CD8-positive, alpha-beta memory T cell (primary cell): ENCODE measurements at regions not wholly inside any gene's neighbourhood (a gene's known extent, or its start where the extent isn't known, plus 50 kb on each side); places are given as distances from the start of the nearest gene placed in this dataset.

Source experiments
- CTCF ChIA-PET: fragments of 350-600 bp; sonication (Branson Sonifier 250); formaldehyde crosslinking; loops from one replicate; lab custom pipeline; 2021; ENCODE audit warnings: antibody characterized with exemption; lab: Charles Lee
- POLR2A ChIA-PET: fragments of 350-600 bp; sonication (Branson Sonifier 250); formaldehyde crosslinking; loops from one replicate; lab custom pipeline; 2021; ENCODE audit warnings: antibody characterized with exemption; lab: Charles Lee
- DNase-seq, 5 donors: peaks; one replicate each; pipeline versions ENCODE4 v3.0.0 to v3.0.0-alpha.2; 2020 to 2022; ENCODE audit warnings: mixed read lengths in 1 of 5
- H3K27ac ChIP-seq: one replicate; pipeline ENCODE4 v1.7.0; 2013; ENCODE audit warnings: low read depth, mild to moderate bottlenecking, low read length, moderate library complexity
- H3K27me3 ChIP-seq: 2 replicates; pipeline ENCODE4 v1.7.0; 2013; ENCODE audit warnings: low read length, mild to moderate bottlenecking; ENCODE audit not compliant: insufficient read depth, poor library complexity, severe bottlenecking
- H3K36me3 ChIP-seq: 2 replicates; pipeline ENCODE4 v1.7.0; 2013; ENCODE audit warnings: mild to moderate bottlenecking, low read length, moderate library complexity; ENCODE audit not compliant: insufficient read depth
- H3K4me1 ChIP-seq: 2 replicates; pipeline ENCODE4 v1.7.0; 2013; ENCODE audit warnings: mild to moderate bottlenecking, low read length, moderate library complexity; ENCODE audit not compliant: insufficient read depth
- H3K4me3 ChIP-seq: 2 replicates; pipeline ENCODE4 v1.7.0; 2013; ENCODE audit warnings: mild to moderate bottlenecking, low read length
- H3K9me3 ChIP-seq: 2 replicates; pipeline ENCODE4 v1.7.0; 2013; ENCODE audit warnings: mild to moderate bottlenecking, low read length
- H3K27ac Mint-ChIP-seq, 8 donors: one replicate each; pipeline ENCODE4 v1.8.0; 2020 to 2021; ENCODE audit warnings: mixed read lengths in 8 of 8, mild to moderate bottlenecking in 6 of 8, inconsistent platforms in 3 of 8, moderate library complexity in 3 of 8
- H3K27me3 Mint-ChIP-seq, 2 donors: one replicate each; pipeline ENCODE4 v1.8.0; 2020 to 2021; ENCODE audit warnings: mixed read lengths in 2 of 2, mild to moderate bottlenecking in 1 of 2, moderate library complexity in 1 of 2
- H3K36me3 Mint-ChIP-seq, 3 donors: one replicate each; pipeline ENCODE4 v1.8.0; 2020 to 2021; ENCODE audit warnings: mixed read lengths in 3 of 3, inconsistent platforms in 1 of 3, mild to moderate bottlenecking in 1 of 3
- H3K4me1 Mint-ChIP-seq, 3 donors: one replicate each; pipeline ENCODE4 v1.8.0; 2020 to 2021; ENCODE audit warnings: mixed read lengths in 3 of 3, inconsistent platforms in 1 of 3, mild to moderate bottlenecking in 1 of 3
- H3K4me3 Mint-ChIP-seq, 7 donors: one replicate each; pipeline ENCODE4 v1.8.0; 2020 to 2021; ENCODE audit warnings: mixed read lengths in 7 of 7, mild to moderate bottlenecking in 6 of 7, moderate library complexity in 4 of 7, inconsistent platforms in 2 of 7
- H3K9me3 Mint-ChIP-seq, 5 donors: one replicate each; pipeline ENCODE4 v1.8.0; 2020 to 2022; ENCODE audit warnings: mixed read lengths in 5 of 5, mild to moderate bottlenecking in 3 of 5, moderate library complexity in 2 of 5, inconsistent platforms in 1 of 5

DNA sequence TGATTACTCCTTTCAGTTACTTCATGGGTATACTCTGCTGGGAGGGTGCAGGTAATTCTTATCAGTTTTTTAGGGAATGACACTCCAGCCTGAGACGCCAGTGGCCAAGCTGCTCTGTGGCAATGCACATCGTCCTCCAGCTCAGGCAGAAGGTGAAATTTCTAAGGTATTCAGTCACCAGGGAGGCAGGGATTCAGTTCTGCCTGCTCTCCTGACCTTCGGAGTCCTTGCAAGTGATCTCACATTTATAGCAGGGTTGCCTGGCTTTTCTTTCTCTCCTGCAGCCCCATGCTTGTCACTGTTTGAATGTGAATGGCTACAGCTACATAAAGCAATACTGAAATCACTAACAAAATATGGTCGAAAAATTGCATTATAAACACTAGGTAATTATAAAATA is 1447.5 kb downstream of the EFNB2 start:
- Histone ChIP-seq H3K4me3 (no peak overlapping the region), H3K4me1 (no peaks in the 10 kb centered on the region), H3K9me3 (no peaks in the 10 kb centered on the region), H3K27me3 (no peaks in the 10 kb centered on the region), H3K36me3 (no peaks in the 10 kb centered on the region), H3K27ac (no peak overlapping the region)
- Mint-ChIP-seq H3K27me3 (no peaks in the 10 kb centered on the region), H3K27ac (no peak overlapping the region), H3K36me3 (no peaks in the 10 kb centered on the region), H3K4me1 (no peaks in the 10 kb centered on the region), H3K9me3 (no peaks in the 10 kb centered on the region), H3K4me3 (no peak overlapping the region)
- DNase-seq: no peak
- CTCF ChIA-PET: no interaction called here
- POLR2A ChIA-PET: no interaction called here

DNA sequence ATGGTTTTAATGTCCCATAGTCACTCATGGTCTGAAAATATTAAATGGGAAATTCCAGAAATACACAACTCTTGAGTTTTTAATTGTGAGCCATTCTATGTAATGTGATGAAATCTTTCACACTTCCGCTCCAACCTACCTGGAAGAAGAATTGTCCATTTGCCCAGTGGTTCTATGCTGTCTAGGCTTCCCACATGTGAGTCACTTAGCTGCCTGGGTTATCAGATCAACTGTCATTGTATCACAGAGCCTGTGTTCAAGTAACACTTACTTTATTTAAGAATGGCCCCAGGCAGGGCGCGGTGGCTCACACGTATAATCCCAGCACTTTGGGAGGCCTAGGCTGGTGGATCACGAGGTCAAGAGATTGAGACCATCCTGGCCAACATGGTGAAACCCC is 1450.5 kb downstream of the EFNB2 start:
- POLR2A ChIA-PET: no interaction called here
- CTCF ChIA-PET: no interaction called here
- Histone ChIP-seq H3K4me3 (no peak overlapping the region), H3K9me3 (no peaks in the 10 kb centered on the region), H3K27me3 (no peaks in the 10 kb centered on the region), H3K4me1 (no peaks in the 10 kb centered on the region), H3K27ac (no peak overlapping the region), H3K36me3 (no peaks in the 10 kb centered on the region)
- DNase-seq: no peak
- H3K9me3 Mint-ChIP-seq: no peaks in the 10 kb centered on the region
- no peaks in the 10 kb centered on the region for H3K36me3 Mint-ChIP-seq
- H3K27me3 Mint-ChIP-seq: peaks cover 0 to 2% of the 10 kb centered on the region in 2 donors
- no peaks in the 10 kb centered on the region for H3K4me1 Mint-ChIP-seq
- no peak overlapping the region for H3K4me3 Mint-ChIP-seq
- no peak overlapping the region for H3K27ac Mint-ChIP-seq

DNA sequence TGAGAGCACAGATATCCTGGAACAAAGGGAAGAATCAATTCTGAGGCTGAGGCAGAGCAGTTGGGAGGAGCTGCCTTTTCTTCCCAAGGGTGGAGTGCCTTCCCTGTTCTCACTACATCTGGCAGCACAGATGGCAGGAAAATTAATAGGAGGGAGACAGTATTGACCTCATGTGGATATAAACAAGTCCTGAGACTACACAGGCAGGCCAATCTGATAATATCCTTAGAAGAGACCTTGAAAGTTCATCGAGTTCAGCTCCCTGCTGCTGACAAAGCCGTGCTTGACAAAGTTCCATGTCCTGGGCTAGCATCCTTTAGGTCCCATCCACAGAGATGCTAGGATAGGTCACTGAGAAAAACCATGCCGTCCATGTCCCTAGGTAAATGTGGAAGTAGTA is 1451.5 kb downstream of the EFNB2 start:
- H3K27me3 Mint-ChIP-seq: peaks cover 0 to 2% of the 10 kb centered on the region in 2 donors
- H3K4me3 ChIP-seq: no peak overlapping the region
- CTCF ChIA-PET: no interaction called here
- H3K27me3 ChIP-seq: no peaks in the 10 kb centered on the region
- no peak overlapping the region for H3K27ac ChIP-seq
- no peak overlapping the region for H3K4me3 Mint-ChIP-seq
- no peak for DNase-seq
- H3K27ac Mint-ChIP-seq: no peak overlapping the region
- POLR2A ChIA-PET: no interaction called here
- H3K36me3 Mint-ChIP-seq: no peaks in the 10 kb centered on the region
- no peaks in the 10 kb centered on the region for H3K4me1 Mint-ChIP-seq
- no peaks in the 10 kb centered on the region for H3K4me1 ChIP-seq
- H3K36me3 ChIP-seq: no peaks in the 10 kb centered on the region
- no peaks in the 10 kb centered on the region for H3K9me3 ChIP-seq
- no peaks in the 10 kb centered on the region for H3K9me3 Mint-ChIP-seq

DNA sequence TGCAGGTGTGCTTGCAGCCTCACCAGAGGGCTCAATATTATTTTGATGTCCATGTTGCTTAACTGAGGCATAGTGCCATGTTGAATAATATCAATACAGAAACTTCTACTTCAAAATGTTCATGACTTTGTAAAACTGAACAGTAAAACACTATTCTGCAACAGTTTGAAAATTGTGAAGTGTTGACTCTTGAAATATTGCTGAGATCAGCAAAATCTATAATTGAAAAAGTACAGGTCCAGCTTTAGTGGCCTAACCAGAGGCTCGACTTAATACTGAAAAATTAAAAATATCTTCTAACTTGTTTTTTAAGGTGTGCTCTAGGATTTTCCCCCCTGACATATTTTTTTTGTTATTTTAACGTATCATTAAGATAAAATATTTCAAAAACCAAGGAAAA is 1460.7 kb downstream of the EFNB2 start:
- no peaks in the 10 kb centered on the region for H3K9me3 Mint-ChIP-seq
- Histone ChIP-seq H3K9me3 (no peaks in the 10 kb centered on the region), H3K4me1 (no peaks in the 10 kb centered on the region), H3K36me3 (no peaks in the 10 kb centered on the region), H3K27ac (no peak overlapping the region), H3K4me3 (no peak overlapping the region), H3K27me3 (no peaks in the 10 kb centered on the region)
- no peak for DNase-seq
- H3K27me3 Mint-ChIP-seq: no peaks in the 10 kb centered on the region
- no peaks in the 10 kb centered on the region for H3K4me1 Mint-ChIP-seq
- POLR2A ChIA-PET: no interaction called here
- H3K4me3 Mint-ChIP-seq: no peak overlapping the region
- H3K27ac Mint-ChIP-seq: no peak overlapping the region
- H3K36me3 Mint-ChIP-seq: no peaks in the 10 kb centered on the region
- CTCF ChIA-PET: no interaction called here

DNA sequence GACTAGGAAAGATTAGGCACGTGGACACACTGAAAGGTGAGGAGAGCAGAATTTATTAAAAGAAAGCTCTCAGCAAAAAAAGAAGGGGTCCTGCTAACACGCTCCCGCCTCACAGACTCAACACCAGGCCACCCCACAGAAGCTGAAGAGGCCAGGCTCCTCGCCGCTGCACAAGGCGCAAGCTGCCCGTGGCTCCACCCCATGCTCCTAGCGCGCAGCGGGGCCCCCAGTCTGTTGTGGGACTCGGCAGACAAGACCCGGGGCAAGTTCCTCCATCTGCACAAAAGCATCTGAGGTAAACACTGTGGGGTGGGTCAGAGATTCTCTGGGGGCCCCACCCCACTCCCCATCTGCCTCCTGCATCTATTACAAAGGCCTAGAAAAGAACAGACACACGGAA is 1462.4 kb downstream of the EFNB2 start:
- H3K9me3 ChIP-seq: no peaks in the 10 kb centered on the region
- Mint-ChIP-seq H3K9me3 (no peaks in the 10 kb centered on the region), H3K4me1 (no peaks in the 10 kb centered on the region), H3K4me3 (no peak overlapping the region), H3K27me3 (no peaks in the 10 kb centered on the region), H3K27ac (no peak overlapping the region), H3K36me3 (no peaks in the 10 kb centered on the region)
- H3K27ac ChIP-seq: no peak overlapping the region
- DNase-seq: no peak
- POLR2A ChIA-PET: no interaction called here
- H3K36me3 ChIP-seq: no peaks in the 10 kb centered on the region
- CTCF ChIA-PET: no interaction called here
- H3K27me3 ChIP-seq: no peaks in the 10 kb centered on the region
- no peaks in the 10 kb centered on the region for H3K4me1 ChIP-seq
- H3K4me3 ChIP-seq: no peak overlapping the region

DNA sequence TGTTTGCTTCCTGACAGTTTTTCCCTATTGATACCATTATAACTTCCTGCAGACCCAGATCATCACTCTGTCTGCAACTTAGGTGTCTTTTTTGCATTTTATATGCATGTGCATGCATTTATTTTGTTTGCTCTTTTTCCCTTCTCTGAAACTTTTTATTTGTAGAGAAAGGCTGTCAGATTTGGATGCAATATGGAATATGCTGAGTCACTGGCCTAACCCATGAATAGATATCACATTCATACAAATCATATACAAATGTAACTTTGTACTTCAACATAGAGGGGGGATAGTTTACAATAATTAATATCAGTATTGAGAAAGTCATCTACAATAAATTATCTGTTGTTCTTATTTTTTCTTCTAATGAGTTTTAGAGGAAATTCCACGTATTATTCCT is 1465.0 kb downstream of the EFNB2 start:
- Histone ChIP-seq H3K27me3 (no peaks in the 10 kb centered on the region), H3K4me1 (no peaks in the 10 kb centered on the region), H3K4me3 (no peak overlapping the region), H3K36me3 (no peaks in the 10 kb centered on the region), H3K9me3 (no peaks in the 10 kb centered on the region), H3K27ac (no peak overlapping the region)
- Mint-ChIP-seq H3K4me3 (no peak overlapping the region), H3K9me3 (peaks cover 0 to 3% (median 0%) of the 10 kb centered on the region in 5 donors), H3K27me3 (no peaks in the 10 kb centered on the region), H3K27ac (no peak overlapping the region), H3K36me3 (no peaks in the 10 kb centered on the region), H3K4me1 (no peaks in the 10 kb centered on the region)
- CTCF ChIA-PET: no interaction called here
- POLR2A ChIA-PET: no interaction called here
- no peak for DNase-seq

- H3K4me3 ChIP-seq: no peak overlapping the region
- H3K9me3 Mint-ChIP-seq: peaks cover 0 to 3% (median 0%) of the 10 kb centered on the region in 5 donors
- no peaks in the 10 kb centered on the region for H3K36me3 ChIP-seq
- H3K4me1 ChIP-seq: no peaks in the 10 kb centered on the region
- H3K27ac Mint-ChIP-seq: no peak overlapping the region
- no peaks in the 10 kb centered on the region for H3K27me3 Mint-ChIP-seq
- no peaks in the 10 kb centered on the region for H3K27me3 ChIP-seq
- H3K4me1 Mint-ChIP-seq: no peaks in the 10 kb centered on the region
- H3K9me3 ChIP-seq: no peaks in the 10 kb centered on the region
- H3K4me3 Mint-ChIP-seq: no peak overlapping the region
- no peaks in the 10 kb centered on the region for H3K36me3 Mint-ChIP-seq
- POLR2A ChIA-PET: no interaction called here
- CTCF ChIA-PET: no interaction called here
- DNase-seq: no peak
- H3K27ac ChIP-seq: no peak overlapping the region
Measured at GRCh38 chr13:105069106-105069505, 1466.4 kb downstream of the EFNB2 start.

DNA sequence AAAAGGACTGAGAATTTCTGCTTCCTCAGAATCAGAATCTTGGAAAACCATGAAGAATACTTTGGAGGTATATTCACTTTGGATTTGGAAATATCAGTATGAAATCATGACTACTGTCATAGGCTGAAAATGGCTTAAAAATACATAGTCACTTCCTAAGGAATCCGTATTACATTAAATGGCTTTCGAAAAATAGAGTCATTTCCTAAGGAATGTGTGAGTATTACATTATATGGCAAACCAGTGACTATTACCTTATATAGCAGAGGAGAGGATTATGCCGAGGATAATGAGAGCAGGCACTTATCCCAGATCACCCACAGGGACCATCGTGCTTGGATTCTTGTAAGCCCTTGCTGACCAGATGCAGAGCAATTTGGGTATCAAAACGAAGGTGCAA is 1471.8 kb downstream of the EFNB2 start:
- Histone ChIP-seq H3K27ac (no peak overlapping the region), H3K36me3 (no peaks in the 10 kb centered on the region), H3K4me3 (no peak overlapping the region), H3K27me3 (no peaks in the 10 kb centered on the region), H3K9me3 (no peaks in the 10 kb centered on the region), H3K4me1 (no peaks in the 10 kb centered on the region)
- Mint-ChIP-seq H3K4me1 (no peaks in the 10 kb centered on the region), H3K9me3 (peaks cover 0 to 3% (median 0%) of the 10 kb centered on the region in 5 donors), H3K36me3 (no peaks in the 10 kb centered on the region), H3K4me3 (no peak overlapping the region), H3K27ac (no peak overlapping the region), H3K27me3 (no peaks in the 10 kb centered on the region)
- POLR2A ChIA-PET: no interaction called here
- no peak for DNase-seq
- CTCF ChIA-PET: no interaction called here

DNA sequence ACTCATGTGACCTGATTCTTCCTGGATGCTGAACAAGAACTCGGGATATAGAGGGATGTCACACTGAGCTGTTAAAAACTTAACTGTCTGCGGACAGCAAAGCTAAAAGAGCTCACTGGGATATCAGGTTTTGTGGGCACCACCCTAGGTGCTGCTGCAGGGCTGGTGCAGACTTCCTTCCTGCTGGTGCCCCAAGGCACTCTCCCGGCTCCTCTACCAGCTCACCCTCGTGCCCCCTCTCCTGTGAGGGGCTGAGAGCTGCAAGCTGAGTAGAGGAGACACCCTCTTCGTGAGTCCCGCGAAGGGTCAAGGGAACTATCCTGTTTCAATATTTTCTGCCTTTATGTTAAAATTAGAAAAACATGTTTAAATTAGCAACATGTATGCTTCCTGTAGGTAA is 1475.7 kb downstream of the EFNB2 start:
- no peaks in the 10 kb centered on the region for H3K36me3 Mint-ChIP-seq
- H3K9me3 Mint-ChIP-seq: no peaks in the 10 kb centered on the region
- no peaks in the 10 kb centered on the region for H3K27me3 Mint-ChIP-seq
- H3K9me3 ChIP-seq: no peaks in the 10 kb centered on the region
- H3K4me3 ChIP-seq: no peak overlapping the region
- no peaks in the 10 kb centered on the region for H3K4me1 Mint-ChIP-seq
- no peaks in the 10 kb centered on the region for H3K36me3 ChIP-seq
- no peaks in the 10 kb centered on the region for H3K4me1 ChIP-seq
- H3K4me3 Mint-ChIP-seq: no peak overlapping the region
- POLR2A ChIA-PET: no interaction called here
- no peak for DNase-seq
- CTCF ChIA-PET: no interaction called here
- H3K27ac Mint-ChIP-seq: no peak overlapping the region
- H3K27me3 ChIP-seq: no peaks in the 10 kb centered on the region
- no peak overlapping the region for H3K27ac ChIP-seq
